Common myeloid progenitor, CD34-positive (primary cell): ENCODE measurements at regions not wholly inside any gene's neighbourhood (a gene's known extent, or its start where the extent isn't known, plus 50 kb on each side); places are given as distances from the start of the nearest gene placed in this dataset.

Source experiments
- CTCF ChIA-PET: fragments of 350-600 bp; sonication (Branson Sonifier 250); formaldehyde crosslinking; loops from one replicate; lab custom pipeline; 2021; ENCODE audit warnings: antibody characterized with exemption; lab: Charles Lee
- POLR2A ChIA-PET: fragments of 350-600 bp; sonication (Branson Sonifier 250); formaldehyde crosslinking; loops from one replicate; lab custom pipeline; 2021; ENCODE audit warnings: antibody characterized with exemption; lab: Charles Lee
- DNase-seq, 3 donors: peaks; one replicate each; pipeline versions ENCODE4 v3.0.0 to v3.0.0-alpha.2; 2013
- H3K27ac ChIP-seq, 2 experiments: 1 replicate in 1 of 2; 2 replicates in 1 of 2; pipeline ENCODE4 v1.7.0; 2013; ENCODE audit warnings: inconsistent platforms in 2 of 2, low read length in 2 of 2, mild to moderate bottlenecking in 2 of 2, low read depth in 1 of 2, moderate library complexity in 1 of 2; ENCODE audit not compliant: severe bottlenecking in 2 of 2, insufficient read depth in 1 of 2, poor library complexity in 1 of 2
- H3K27me3 ChIP-seq, 5 experiments: replicated peaks in 2 of 5; 1 replicate in 3 of 5; 2 replicates in 2 of 5; pipeline versions ENCODE4 v1.6.1 to v1.7.0; 2013; ENCODE audit warnings: low read length in 4 of 5, mild to moderate bottlenecking in 2 of 5, moderate library complexity in 2 of 5, inconsistent platforms in 1 of 5; ENCODE audit not compliant: insufficient read depth in 5 of 5, control insufficient read depth in 4 of 5
- H3K36me3 ChIP-seq, 4 experiments: 1 replicate in 2 of 4; 2 replicates in 2 of 4; pipeline versions ENCODE4 v1.6.1 to v1.7.0; 2013; ENCODE audit warnings: low read length in 3 of 4, control low read depth in 1 of 4, mild to moderate bottlenecking in 1 of 4; ENCODE audit not compliant: control insufficient read depth in 4 of 4, insufficient read depth in 4 of 4
- H3K4me1 ChIP-seq, 4 experiments: 1 replicate in 3 of 4; 2 replicates in 1 of 4; pipeline versions ENCODE4 v1.6.1 to v1.7.1; 2013; ENCODE audit warnings: low read length in 3 of 4, mild to moderate bottlenecking in 3 of 4, control low read depth in 1 of 4, inconsistent platforms in 1 of 4, moderate library complexity in 1 of 4; ENCODE audit not compliant: control insufficient read depth in 4 of 4, insufficient read depth in 4 of 4; ENCODE audit errors: control extremely low read depth in 1 of 4
- H3K4me3 ChIP-seq, 7 experiments: 1 replicate in 4 of 7; 2 replicates in 3 of 7; pipeline versions ENCODE4 v1.5.1 to v1.7.0; 2013; ENCODE audit warnings: mild to moderate bottlenecking in 7 of 7, low read length in 6 of 7, moderate library complexity in 6 of 7, inconsistent platforms in 2 of 7, low read depth in 2 of 7, control low read depth in 1 of 7; ENCODE audit not compliant: insufficient read depth in 4 of 7, control insufficient read depth in 1 of 7; ENCODE audit errors: extremely low read depth in 1 of 7
- H3K9me3 ChIP-seq, 5 experiments: 1 replicate in 4 of 5; 2 replicates in 1 of 5; pipeline versions ENCODE4 v1.6.1 to v1.7.1; 2013; ENCODE audit warnings: low read length in 4 of 5, mild to moderate bottlenecking in 2 of 5, inconsistent platforms in 1 of 5, low read depth in 1 of 5, moderate library complexity in 1 of 5; ENCODE audit not compliant: control insufficient read depth in 4 of 5, insufficient read depth in 2 of 5; ENCODE audit errors: control extremely low read depth in 1 of 5
- WGBS: methylation state at CpG from one replicate; pipeline ENCODE4 v1.1.5; 2013; ENCODE audit not compliant: insufficient coverage; 5-methylcytosine and 5-hydroxymethylcytosine counted together

DNA sequence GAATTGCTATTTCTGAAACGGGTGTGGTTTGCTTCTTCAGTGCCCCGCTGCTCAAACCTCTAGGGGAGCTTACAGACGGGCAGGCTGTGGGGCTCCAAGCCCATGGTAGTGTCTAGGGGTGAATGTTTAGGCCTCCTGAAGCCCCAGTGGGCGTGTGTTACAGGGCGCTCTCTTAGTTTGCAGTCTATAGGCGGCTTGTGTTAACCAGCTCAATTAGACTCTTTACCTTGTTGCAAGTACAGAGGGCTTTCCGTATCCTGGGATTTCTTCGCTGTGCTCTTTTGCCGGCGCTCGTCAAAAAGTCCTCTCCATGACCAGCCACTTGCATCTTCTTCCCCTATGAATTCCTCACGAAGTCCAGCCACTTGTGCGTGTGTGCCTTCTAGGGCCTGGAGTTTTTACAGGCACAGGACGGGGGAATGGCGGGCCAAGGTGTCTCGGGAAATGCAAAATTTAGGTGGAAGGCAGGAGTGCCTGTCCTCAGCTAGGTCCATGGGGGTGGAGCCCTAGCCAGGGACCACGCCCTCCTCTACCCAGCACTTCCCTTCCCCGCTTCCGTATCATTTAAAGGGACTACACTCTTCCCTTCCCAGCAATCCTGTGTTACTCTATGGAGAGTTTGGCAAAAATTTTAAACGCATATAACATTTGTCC is 94.5 kb downstream of the HTR1B start:
- peak; percentile 20 to 67 (median 42) for DNase-seq
- peaks cover 0 to under 1% (median 0%) of the 10 kb centered on the region in 4 experiments for H3K4me1 ChIP-seq
- H3K27ac ChIP-seq = peak overlapping the region in 1 of 2 experiments; percentile 35
- 28% methylated on average over 19 of the region's 20 CpGs for WGBS
- ChIA-PET CTCF (no interaction called here), POLR2A (no interaction called here)
- no peaks in the 10 kb centered on the region for H3K27me3 ChIP-seq
- no peaks in the 10 kb centered on the region for H3K36me3 ChIP-seq
- H3K4me3 ChIP-seq = peak overlapping the region; percentile 38 to 83 (median 66)
- H3K9me3 ChIP-seq = peaks cover 0 to 2% (median 0%) of the 10 kb centered on the region in 5 experiments

- no peaks in the 10 kb centered on the region for H3K36me3 ChIP-seq
- no peaks in the 10 kb centered on the region for H3K4me1 ChIP-seq
- DNase-seq = no peak
- no CpG with 5 or more reads among the region's 2 CpGs for WGBS
- ChIA-PET POLR2A (no interaction called here), CTCF (no interaction called here)
- H3K9me3 ChIP-seq = peaks cover 0 to 8% (median 0%) of the 10 kb centered on the region in 5 experiments
- no peaks in the 10 kb centered on the region for H3K27me3 ChIP-seq
- H3K4me3 ChIP-seq = no peak overlapping the region
- H3K27ac ChIP-seq = no peak overlapping the region
These were observed 96.5 kb downstream of the HTR1B start for GRCh38 chr6:77366798-77367197.

DNA sequence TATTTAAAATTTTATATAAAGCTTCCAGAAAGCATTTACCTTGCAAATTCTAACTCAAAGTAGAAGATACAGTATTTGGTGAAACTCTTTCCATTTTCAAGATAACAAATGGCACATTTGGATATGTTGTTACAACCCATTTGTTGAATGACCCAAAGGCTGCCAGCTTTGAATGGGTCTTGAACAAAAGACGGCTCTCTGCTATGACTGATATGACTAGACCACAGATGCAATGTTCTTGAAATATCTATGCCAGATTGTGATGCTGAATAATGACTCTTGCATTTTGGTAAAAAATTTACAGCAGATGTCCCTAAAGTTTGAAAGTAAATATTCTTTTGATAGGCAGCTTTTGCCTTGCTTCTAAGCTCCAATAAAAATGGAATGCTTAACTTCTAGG is 99.6 kb downstream of the HTR1B start:
- POLR2A ChIA-PET = no interaction called here
- DNase-seq = no peak
- CTCF ChIA-PET = no interaction called here
- H3K4me3 ChIP-seq = no peak overlapping the region
- H3K9me3 ChIP-seq = peaks cover 0 to 7% (median 2%) of the 10 kb centered on the region in 5 experiments
- no peaks in the 10 kb centered on the region for H3K27me3 ChIP-seq
- no peaks in the 10 kb centered on the region for H3K36me3 ChIP-seq
- 90% methylated on average over 1 of the region's 1 CpG for WGBS
- no peak overlapping the region for H3K27ac ChIP-seq
- no peaks in the 10 kb centered on the region for H3K4me1 ChIP-seq

DNA sequence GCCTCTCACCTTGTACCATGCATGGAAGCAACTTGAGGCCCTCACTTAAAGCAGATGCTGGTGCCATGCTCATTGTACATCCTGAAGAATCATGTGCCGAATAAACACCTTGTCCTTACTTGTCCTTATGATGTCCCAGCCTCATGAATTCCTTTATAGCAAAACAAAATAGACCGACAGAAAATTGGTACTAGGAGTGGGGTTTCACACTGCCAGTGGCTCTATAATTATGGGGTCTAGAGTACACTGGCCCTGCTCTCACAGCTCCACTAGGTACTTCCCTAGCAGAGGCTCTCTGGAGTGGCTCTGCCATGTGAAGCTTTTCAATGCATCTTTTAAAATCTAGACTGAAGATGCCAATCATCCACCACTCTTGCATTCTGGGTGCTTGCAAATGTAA is 101.2 kb downstream of the HTR1B start:
- DNase-seq = no peak
- peaks cover 0 to 7% (median 2%) of the 10 kb centered on the region in 5 experiments for H3K9me3 ChIP-seq
- H3K27me3 ChIP-seq = no peaks in the 10 kb centered on the region
- no peak overlapping the region for H3K4me3 ChIP-seq
- peaks cover 0 to 1% (median 0%) of the 10 kb centered on the region in 4 experiments for H3K36me3 ChIP-seq
- ChIA-PET CTCF (no interaction called here), POLR2A (no interaction called here)
- 100% methylated on average over 2 of the region's 2 CpGs for WGBS
- H3K4me1 ChIP-seq = no peaks in the 10 kb centered on the region
- no peak overlapping the region for H3K27ac ChIP-seq

DNA sequence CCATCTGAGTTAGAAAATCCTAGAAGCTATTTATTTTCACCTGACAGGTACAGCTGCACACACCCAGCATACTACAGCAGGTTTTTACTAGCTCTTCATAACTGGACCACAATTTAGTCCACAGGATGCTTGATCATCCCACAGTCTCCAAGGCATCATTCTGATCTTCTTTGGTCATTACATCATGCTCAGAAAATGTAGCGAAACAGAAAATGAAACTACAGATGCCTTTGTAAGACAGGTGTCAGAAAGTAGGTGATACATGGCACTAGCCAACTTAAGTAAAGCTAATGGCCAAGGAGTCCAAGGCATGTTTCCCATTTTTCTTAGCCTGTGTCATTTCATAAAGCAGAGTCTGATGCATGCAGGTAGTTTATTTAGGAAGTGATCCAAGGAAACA is 102.3 kb downstream of the HTR1B start:
- no peak overlapping the region for H3K27ac ChIP-seq
- no peaks in the 10 kb centered on the region for H3K27me3 ChIP-seq
- WGBS = 100% methylated on average over 1 of the region's 1 CpG
- CTCF ChIA-PET = interaction anchor here (1.0 kb wide), 1 partner anchor 27 kb away, joined by 3 read pairs; no protein-coding TSS in a partner anchor
- H3K36me3 ChIP-seq = peaks cover 0 to 1% (median 0%) of the 10 kb centered on the region in 4 experiments
- H3K9me3 ChIP-seq = peaks cover 0 to 7% (median 2%) of the 10 kb centered on the region in 5 experiments
- POLR2A ChIA-PET = interaction anchor here (0.8 kb wide), 1 partner anchor 13 kb away, joined by 4 read pairs; no protein-coding TSS in a partner anchor
- no peak overlapping the region for H3K4me3 ChIP-seq
- DNase-seq = no peak
- H3K4me1 ChIP-seq = no peaks in the 10 kb centered on the region

DNA sequence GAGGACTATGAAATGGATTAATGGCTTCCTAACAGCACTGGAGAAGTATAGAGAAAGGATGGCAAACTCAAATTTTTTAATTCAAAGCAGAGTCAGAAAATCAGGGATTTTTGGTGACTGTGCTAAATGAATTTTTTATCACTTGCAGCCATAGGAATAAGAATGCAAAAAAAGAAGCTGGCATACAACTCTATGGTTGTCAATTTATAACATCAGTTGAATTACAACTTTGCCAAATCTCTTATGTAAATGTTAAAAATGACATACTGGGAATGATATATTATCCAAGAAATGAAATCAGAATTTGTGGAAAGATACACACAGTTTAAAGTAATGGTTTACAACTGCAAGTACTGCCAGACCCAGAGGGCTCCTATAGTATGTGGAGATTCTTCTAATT is 106.5 kb downstream of the HTR1B start:
- no peak for DNase-seq
- H3K4me1 ChIP-seq = no peaks in the 10 kb centered on the region
- POLR2A ChIA-PET = no interaction called here
- H3K36me3 ChIP-seq = peaks cover 0 to 1% (median 0%) of the 10 kb centered on the region in 4 experiments
- peaks cover 0 to 2% (median under 1%) of the 10 kb centered on the region in 5 experiments for H3K9me3 ChIP-seq
- no peaks in the 10 kb centered on the region for H3K27me3 ChIP-seq
- H3K27ac ChIP-seq = no peak overlapping the region
- no peak overlapping the region for H3K4me3 ChIP-seq
- CTCF ChIA-PET = no interaction called here

- Histone ChIP-seq H3K4me3 (no peak overlapping the region), H3K27ac (no peak overlapping the region), H3K4me1 (no peaks in the 10 kb centered on the region), H3K9me3 (no peaks in the 10 kb centered on the region), H3K27me3 (no peaks in the 10 kb centered on the region), H3K36me3 (peaks cover 0 to 1% (median 0%) of the 10 kb centered on the region in 4 experiments)
- DNase-seq = no peak
- POLR2A ChIA-PET = no interaction called here
- CTCF ChIA-PET = no interaction called here
These were observed 108.7 kb downstream of the HTR1B start for GRCh38 chr6:77354581-77354980.
